ENCODE measurements at regions not wholly inside any gene's neighbourhood (a gene's known extent, or its start where the extent isn't known, plus 50 kb on each side); places are given as distances from the start of the nearest gene placed in this dataset.

DNA sequence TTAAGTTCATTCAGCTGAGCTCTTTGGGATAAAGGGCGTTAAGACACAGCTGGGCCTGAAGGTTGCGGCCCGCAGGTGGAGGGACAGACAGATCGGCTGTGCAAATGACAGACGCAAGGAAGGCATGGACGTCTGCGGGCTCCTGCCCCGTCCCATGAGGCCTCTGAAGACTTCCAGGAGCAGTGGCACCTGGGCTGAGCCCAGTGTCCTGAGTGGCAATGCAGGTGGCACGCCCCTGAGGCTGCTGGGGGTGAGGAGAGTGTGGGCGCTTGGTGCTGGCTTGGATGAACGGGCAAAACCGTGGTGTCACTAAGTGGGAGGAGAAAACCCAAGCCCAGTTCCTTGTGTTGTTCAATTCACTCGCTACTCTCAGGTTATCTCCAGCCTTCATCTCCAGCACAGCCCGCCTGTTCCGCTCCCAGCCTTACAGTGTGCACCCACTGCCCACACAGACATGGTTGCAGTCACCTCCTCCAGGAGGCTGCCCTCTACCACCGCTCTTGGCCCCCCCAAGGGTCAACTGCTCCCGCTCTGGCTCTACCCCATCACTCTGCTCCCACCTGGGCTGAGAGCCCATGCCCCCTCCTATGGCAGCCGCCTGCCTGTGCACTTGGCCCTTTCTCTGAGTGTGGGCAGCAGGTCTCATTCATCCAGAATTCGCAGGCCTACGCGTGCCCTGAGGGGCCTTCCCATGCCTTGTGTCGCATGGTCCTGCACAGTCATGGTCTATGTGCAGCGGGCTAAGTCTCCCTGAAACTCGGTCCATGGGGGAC, 50.3 kb downstream of the PTGR3 start:
- no peak for DNase-seq
- Histone ChIP-seq H3K4me3 (ENCODE audit: low read depth, low read length) (no peak overlapping the region), H3K36me3 (replicated peaks) (no peaks in the 10 kb centered on the region), H3K27me3 (replicated peaks) (peaks cover 3% of the 10 kb centered on the region), H3K27ac (no peak overlapping the region)
- in situ Hi-C loops (cut with HindIII; ENCODE audit: low pct_ligation_motif_present, low sequenced_read_pairs), result no loop called here
- TF ChIP-seq, protein P1, sequence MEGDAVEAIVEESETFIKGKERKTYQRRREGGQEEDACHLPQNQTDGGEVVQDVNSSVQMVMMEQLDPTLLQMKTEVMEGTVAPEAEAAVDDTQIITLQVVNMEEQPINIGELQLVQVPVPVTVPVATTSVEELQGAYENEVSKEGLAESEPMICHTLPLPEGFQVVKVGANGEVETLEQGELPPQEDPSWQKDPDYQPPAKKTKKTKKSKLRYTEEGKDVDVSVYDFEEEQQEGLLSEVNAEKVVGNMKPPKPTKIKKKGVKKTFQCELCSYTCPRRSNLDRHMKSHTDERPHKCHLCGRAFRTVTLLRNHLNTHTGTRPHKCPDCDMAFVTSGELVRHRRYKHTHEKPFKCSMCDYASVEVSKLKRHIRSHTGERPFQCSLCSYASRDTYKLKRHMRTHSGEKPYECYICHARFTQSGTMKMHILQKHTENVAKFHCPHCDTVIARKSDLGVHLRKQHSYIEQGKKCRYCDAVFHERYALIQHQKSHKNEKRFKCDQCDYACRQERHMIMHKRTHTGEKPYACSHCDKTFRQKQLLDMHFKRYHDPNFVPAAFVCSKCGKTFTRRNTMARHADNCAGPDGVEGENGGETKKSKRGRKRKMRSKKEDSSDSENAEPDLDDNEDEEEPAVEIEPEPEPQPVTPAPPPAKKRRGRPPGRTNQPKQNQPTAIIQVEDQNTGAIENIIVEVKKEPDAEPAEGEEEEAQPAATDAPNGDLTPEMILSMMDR (IDR thresholded peaks at IDR 0.05; ENCODE audit: low read depth, low read length, missing control alignments), result no peak

DNA sequence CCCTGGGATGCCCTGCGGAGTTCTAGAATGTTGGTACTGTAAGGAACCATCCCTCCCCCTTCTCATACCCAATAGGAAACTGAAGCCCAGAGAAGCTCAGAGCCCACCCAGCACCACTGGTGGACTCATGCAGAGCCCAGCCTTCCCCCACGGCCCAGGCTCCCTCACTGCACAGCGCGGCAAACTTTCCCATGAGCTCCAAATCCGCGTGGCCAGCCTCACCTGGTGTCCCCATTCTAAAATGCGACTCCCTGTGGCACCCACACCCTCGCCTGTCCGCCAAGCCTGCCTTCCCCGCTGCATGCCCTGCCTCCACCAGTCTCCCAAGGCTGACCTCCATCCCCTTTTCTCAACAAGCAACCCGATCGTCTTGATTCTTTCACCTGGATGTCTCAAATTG, 51.1 kb downstream of the PTGR3 start:
- TF ChIP-seq, protein P1 (IDR thresholded peaks at IDR 0.05; ENCODE audit: low read depth, low read length, missing control alignments), result no peak
- no peak overlapping the region for H3K4me3 ChIP-seq (ENCODE audit: low read depth, low read length)
- in situ Hi-C loops (cut with HindIII; ENCODE audit: low pct_ligation_motif_present, low sequenced_read_pairs), result no loop called here
- peaks cover 3% of the 10 kb centered on the region for H3K27me3 ChIP-seq (replicated peaks)
- H3K36me3 ChIP-seq (replicated peaks), result no peaks in the 10 kb centered on the region
- DNase-seq, result no peak
- H3K27ac ChIP-seq, result no peak overlapping the region

GRCh38 chr18:75157381-75157780, 51.6 kb downstream of the PTGR3 start:
- DNase-seq, result no peak
- TF ChIP-seq, protein P1 (IDR thresholded peaks at IDR 0.05; ENCODE audit: low read depth, low read length, missing control alignments), result no peak
- no peak overlapping the region for H3K4me3 ChIP-seq (ENCODE audit: low read depth, low read length)
- H3K36me3 ChIP-seq (replicated peaks), result no peaks in the 10 kb centered on the region
- in situ Hi-C loops (cut with HindIII; ENCODE audit: low pct_ligation_motif_present, low sequenced_read_pairs), result no loop called here
- H3K27ac ChIP-seq, result no peak overlapping the region
- peaks cover 3% of the 10 kb centered on the region for H3K27me3 ChIP-seq (replicated peaks)

DNA sequence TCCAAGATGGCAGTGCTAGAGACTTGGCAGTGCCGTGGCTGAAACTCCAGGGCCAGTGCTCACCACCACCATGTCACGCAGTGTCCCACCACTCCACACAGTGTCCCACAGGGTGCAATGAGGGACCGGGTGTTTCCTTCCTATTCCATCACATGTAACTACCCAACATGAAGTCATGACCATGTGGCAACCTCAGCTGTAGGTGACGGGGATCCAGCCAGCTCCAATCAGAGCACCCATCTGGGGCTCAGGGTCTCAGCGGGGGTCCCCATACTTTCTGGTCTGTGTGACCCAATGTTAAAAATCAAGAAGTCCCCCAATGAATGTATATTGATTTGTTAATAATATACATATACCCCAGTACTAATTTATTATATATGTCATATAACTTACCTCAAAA, 52.1 kb downstream of the PTGR3 start:
- TF ChIP-seq, protein P1 (IDR thresholded peaks at IDR 0.05; ENCODE audit: low read depth, low read length, missing control alignments), result no peak
- H3K4me3 ChIP-seq (ENCODE audit: low read depth, low read length), result no peak overlapping the region
- no peak overlapping the region for H3K27ac ChIP-seq
- no peak for DNase-seq
- in situ Hi-C loops (cut with HindIII; ENCODE audit: low pct_ligation_motif_present, low sequenced_read_pairs), result no loop called here
- H3K27me3 ChIP-seq (replicated peaks), result peaks cover 3% of the 10 kb centered on the region
- no peaks in the 10 kb centered on the region for H3K36me3 ChIP-seq (replicated peaks)

DNA sequence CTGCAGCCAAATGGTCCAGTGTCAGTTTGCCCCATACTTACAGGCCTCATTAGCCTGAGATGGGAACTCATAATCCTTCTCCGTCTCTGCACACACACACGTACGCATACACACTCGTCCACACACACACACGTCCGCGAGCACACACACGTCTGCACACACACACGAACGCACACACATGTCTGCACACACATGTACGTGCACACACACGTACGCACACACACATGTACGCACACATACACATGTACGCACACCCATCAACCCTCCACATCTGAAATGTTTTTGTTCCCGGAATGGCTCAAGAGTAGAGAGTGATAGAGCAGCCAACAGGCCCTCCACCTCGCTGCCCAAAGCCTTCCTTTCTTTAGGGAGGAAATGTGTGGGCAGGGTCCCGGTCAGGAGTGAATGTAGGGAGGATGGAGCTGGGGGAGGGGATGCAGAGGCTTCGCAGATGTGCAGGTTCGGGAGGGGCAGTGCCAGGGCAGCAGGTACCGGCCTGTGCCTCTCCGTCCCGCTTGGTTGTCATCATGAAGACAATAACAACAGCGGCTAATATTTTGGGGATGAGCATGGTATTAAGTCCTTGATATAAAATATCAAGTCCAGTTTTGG, 52.7 kb downstream of the PTGR3 start:
- H3K27me3 ChIP-seq (replicated peaks), result peaks cover 3% of the 10 kb centered on the region
- H3K27ac ChIP-seq, result no peak overlapping the region
- H3K4me3 ChIP-seq (ENCODE audit: low read depth, low read length), result no peak overlapping the region
- DNase-seq, result no peak
- TF ChIP-seq, protein P1 (IDR thresholded peaks at IDR 0.05; ENCODE audit: low read depth, low read length, missing control alignments), result no peak
- in situ Hi-C loops (cut with HindIII; ENCODE audit: low pct_ligation_motif_present, low sequenced_read_pairs), result no loop called here
- H3K36me3 ChIP-seq (replicated peaks), result no peaks in the 10 kb centered on the region
